ENCODE measurements at regions not wholly inside any gene's neighbourhood (a gene's known extent, or its start where the extent isn't known, plus 50 kb on each side); places are given as distances from the start of the nearest gene placed in this dataset.

- no peak overlapping the region for H3K27ac Mint-ChIP-seq
- POLR2A ChIA-PET = no interaction called here
- H3K4me1 Mint-ChIP-seq = peaks cover 0 to 1% (median 0%) of the 10 kb centered on the region in 3 donors
- no peaks in the 10 kb centered on the region for H3K36me3 Mint-ChIP-seq
- H3K27ac ChIP-seq (ENCODE audit: low read length) = no peak overlapping the region
- CTCF ChIA-PET = no interaction called here
- ATAC-seq (replicated peaks in 1 of 4) (no peak), DNase-seq (no peak)
- H3K4me3 Mint-ChIP-seq = no peak overlapping the region
- H3K4me3 ChIP-seq (ENCODE audit: control insufficient read depth in 1 of 2, extremely low read depth in 1 of 2, low read length in 1 of 2) = no peak overlapping the region
- H3K9me3 ChIP-seq = peaks cover 5% of the 10 kb centered on the region
- H3K9me3 Mint-ChIP-seq = peaks cover 11 to 15% (median 12%) of the 10 kb centered on the region in 3 donors
- H3K4me1 ChIP-seq (ENCODE audit: control insufficient read depth in 1 of 2, extremely low read depth in 1 of 2, insufficient read depth in 2 of 2, low read length in 2 of 2) = no peaks in the 10 kb centered on the region
- H3K27me3 Mint-ChIP-seq = no peaks in the 10 kb centered on the region
- 0% methylated on average over 1 of the region's 5 CpGs for WGBS (ENCODE audit: insufficient coverage)
- H3K36me3 ChIP-seq (ENCODE audit: control insufficient read depth in 2 of 2, extremely low read depth in 1 of 2, insufficient read depth in 1 of 2, low read length in 1 of 2) = no peaks in the 10 kb centered on the region
- no peaks in the 10 kb centered on the region for H3K27me3 ChIP-seq (replicated peaks in 1 of 2; ENCODE audit: control insufficient read depth in 2 of 2, extremely low read depth in 1 of 2, insufficient read depth in 2 of 2, low read length in 1 of 2)
Measured at GRCh38 chr5:111902436-111902835, 145.4 kb upstream of the NREP start.

- Histone ChIP-seq H3K4me3 (ENCODE audit: control insufficient read depth in 1 of 2, extremely low read depth in 1 of 2, low read length in 1 of 2) (no peak overlapping the region), H3K27ac (ENCODE audit: low read length) (no peak overlapping the region), H3K4me1 (ENCODE audit: control insufficient read depth in 1 of 2, extremely low read depth in 1 of 2, insufficient read depth in 2 of 2, low read length in 2 of 2) (no peaks in the 10 kb centered on the region), H3K9me3 (peaks cover 5% of the 10 kb centered on the region), H3K36me3 (ENCODE audit: control insufficient read depth in 2 of 2, extremely low read depth in 1 of 2, insufficient read depth in 1 of 2, low read length in 1 of 2) (no peaks in the 10 kb centered on the region), H3K27me3 (replicated peaks in 1 of 2; ENCODE audit: control insufficient read depth in 2 of 2, extremely low read depth in 1 of 2, insufficient read depth in 2 of 2, low read length in 1 of 2) (no peaks in the 10 kb centered on the region)
- ChIA-PET POLR2A (no interaction called here), CTCF (no interaction called here)
- H3K27ac Mint-ChIP-seq = no peak overlapping the region
- peaks cover 11 to 15% (median 12%) of the 10 kb centered on the region in 3 donors for H3K9me3 Mint-ChIP-seq
- no peaks in the 10 kb centered on the region for H3K36me3 Mint-ChIP-seq
- peaks cover 0 to 1% (median 0%) of the 10 kb centered on the region in 3 donors for H3K4me1 Mint-ChIP-seq
- H3K27me3 Mint-ChIP-seq = no peaks in the 10 kb centered on the region
- ATAC-seq (replicated peaks in 1 of 4) (no peak), DNase-seq (no peak)
- no CpG with 5 or more reads among the region's 2 CpGs for WGBS (ENCODE audit: insufficient coverage)
- no peak overlapping the region for H3K4me3 Mint-ChIP-seq
Measured at GRCh38 chr5:111901296-111901695, 144.3 kb upstream of the NREP start.

GRCh38 chr5:111892949-111893348 is 136.0 kb upstream of the NREP start:
- H3K27me3 ChIP-seq (replicated peaks in 1 of 2; ENCODE audit: control insufficient read depth in 2 of 2, extremely low read depth in 1 of 2, insufficient read depth in 2 of 2, low read length in 1 of 2) = no peaks in the 10 kb centered on the region
- H3K27ac ChIP-seq (ENCODE audit: low read length) = no peak overlapping the region
- DNase-seq (no peak), ATAC-seq (replicated peaks in 1 of 4) (no peak)
- POLR2A ChIA-PET = no interaction called here
- Mint-ChIP-seq H3K9me3 (peaks cover 10 to 17% (median 11%) of the 10 kb centered on the region in 3 donors), H3K36me3 (no peaks in the 10 kb centered on the region), H3K27me3 (no peaks in the 10 kb centered on the region), H3K4me3 (no peak overlapping the region), H3K4me1 (no peaks in the 10 kb centered on the region), H3K27ac (no peak overlapping the region)
- no peaks in the 10 kb centered on the region for H3K9me3 ChIP-seq
- H3K36me3 ChIP-seq (ENCODE audit: control insufficient read depth in 2 of 2, extremely low read depth in 1 of 2, insufficient read depth in 1 of 2, low read length in 1 of 2) = no peaks in the 10 kb centered on the region
- H3K4me3 ChIP-seq (ENCODE audit: control insufficient read depth in 1 of 2, extremely low read depth in 1 of 2, low read length in 1 of 2) = no peak overlapping the region
- WGBS (ENCODE audit: insufficient coverage) = 56% methylated on average over 1 of the region's 1 CpG
- CTCF ChIA-PET = no interaction called here
- no peaks in the 10 kb centered on the region for H3K4me1 ChIP-seq (ENCODE audit: control insufficient read depth in 1 of 2, extremely low read depth in 1 of 2, insufficient read depth in 2 of 2, low read length in 2 of 2)

- no peaks in the 10 kb centered on the region for H3K4me1 Mint-ChIP-seq
- H3K4me3 Mint-ChIP-seq = no peak overlapping the region
- H3K36me3 ChIP-seq (ENCODE audit: control insufficient read depth in 2 of 2, extremely low read depth in 1 of 2, insufficient read depth in 1 of 2, low read length in 1 of 2) = no peaks in the 10 kb centered on the region
- peaks cover 9 to 22% (median 10%) of the 10 kb centered on the region in 3 donors for H3K9me3 Mint-ChIP-seq
- no peak overlapping the region for H3K27ac Mint-ChIP-seq
- H3K36me3 Mint-ChIP-seq = no peaks in the 10 kb centered on the region
- no peak for ATAC-seq (replicated peaks in 1 of 4)
- no peak overlapping the region for H3K4me3 ChIP-seq (ENCODE audit: control insufficient read depth in 1 of 2, extremely low read depth in 1 of 2, low read length in 1 of 2)
- POLR2A ChIA-PET = no interaction called here
- H3K27me3 Mint-ChIP-seq = no peaks in the 10 kb centered on the region
- no CpG with 5 or more reads among the region's 2 CpGs for WGBS (ENCODE audit: insufficient coverage)
- H3K9me3 ChIP-seq = no peaks in the 10 kb centered on the region
- no peaks in the 10 kb centered on the region for H3K4me1 ChIP-seq (ENCODE audit: control insufficient read depth in 1 of 2, extremely low read depth in 1 of 2, insufficient read depth in 2 of 2, low read length in 2 of 2)
- H3K27me3 ChIP-seq (replicated peaks in 1 of 2; ENCODE audit: control insufficient read depth in 2 of 2, extremely low read depth in 1 of 2, insufficient read depth in 2 of 2, low read length in 1 of 2) = no peaks in the 10 kb centered on the region
- CTCF ChIA-PET = no interaction called here
- DNase-seq = no peak
- no peak overlapping the region for H3K27ac ChIP-seq (ENCODE audit: low read length)
Measured at GRCh38 chr5:111887706-111888105, 130.7 kb upstream of the NREP start.

- no peak for DNase-seq
- Histone ChIP-seq H3K36me3 (ENCODE audit: control insufficient read depth in 2 of 2, extremely low read depth in 1 of 2, insufficient read depth in 1 of 2, low read length in 1 of 2) (no peaks in the 10 kb centered on the region), H3K4me1 (ENCODE audit: control insufficient read depth in 1 of 2, extremely low read depth in 1 of 2, insufficient read depth in 2 of 2, low read length in 2 of 2) (no peaks in the 10 kb centered on the region), H3K9me3 (no peaks in the 10 kb centered on the region), H3K27me3 (replicated peaks in 1 of 2; ENCODE audit: control insufficient read depth in 2 of 2, extremely low read depth in 1 of 2, insufficient read depth in 2 of 2, low read length in 1 of 2) (no peaks in the 10 kb centered on the region), H3K27ac (ENCODE audit: low read length) (no peak overlapping the region), H3K4me3 (ENCODE audit: control insufficient read depth in 1 of 2, extremely low read depth in 1 of 2, low read length in 1 of 2) (no peak overlapping the region)
- Mint-ChIP-seq H3K4me1 (no peaks in the 10 kb centered on the region), H3K36me3 (no peaks in the 10 kb centered on the region), H3K27me3 (no peaks in the 10 kb centered on the region), H3K9me3 (no peaks in the 10 kb centered on the region), H3K4me3 (no peak overlapping the region), H3K27ac (no peak overlapping the region)
- ATAC-seq (replicated peaks in 1 of 4) = no peak
- 57% methylated on average over 1 of the region's 2 CpGs for WGBS (ENCODE audit: insufficient coverage)
- ChIA-PET CTCF (interaction anchor here in 1 of 2 donors (0.5 kb wide), 1 partner anchor 23 kb away, joined by 4 read pairs; no protein-coding TSS in a partner anchor), POLR2A (no interaction called here)
Measured at GRCh38 chr5:111869681-111870080, 112.7 kb upstream of the NREP start.

GRCh38 chr5:111865356-111865755 is 108.4 kb upstream of the NREP start:
- no peaks in the 10 kb centered on the region for H3K4me1 ChIP-seq (ENCODE audit: control insufficient read depth in 1 of 2, extremely low read depth in 1 of 2, insufficient read depth in 2 of 2, low read length in 2 of 2)
- H3K27ac ChIP-seq (ENCODE audit: low read length) = no peak overlapping the region
- peaks cover 0 to 5% (median 0%) of the 10 kb centered on the region in 3 donors for H3K9me3 Mint-ChIP-seq
- H3K36me3 ChIP-seq (ENCODE audit: control insufficient read depth in 2 of 2, extremely low read depth in 1 of 2, insufficient read depth in 1 of 2, low read length in 1 of 2) = no peaks in the 10 kb centered on the region
- no CpG with 5 or more reads among the region's 3 CpGs for WGBS (ENCODE audit: insufficient coverage)
- ChIA-PET POLR2A (no interaction called here), CTCF (no interaction called here)
- no peak overlapping the region for H3K4me3 ChIP-seq (ENCODE audit: control insufficient read depth in 1 of 2, extremely low read depth in 1 of 2, low read length in 1 of 2)
- no peaks in the 10 kb centered on the region for H3K9me3 ChIP-seq
- H3K4me1 Mint-ChIP-seq = no peaks in the 10 kb centered on the region
- DNase-seq (no peak), ATAC-seq (replicated peaks in 1 of 4) (no peak)
- H3K36me3 Mint-ChIP-seq = no peaks in the 10 kb centered on the region
- no peak overlapping the region for H3K4me3 Mint-ChIP-seq
- peaks cover 0 to 2% of the 10 kb centered on the region in 2 experiments for H3K27me3 ChIP-seq (replicated peaks in 1 of 2; ENCODE audit: control insufficient read depth in 2 of 2, extremely low read depth in 1 of 2, insufficient read depth in 2 of 2, low read length in 1 of 2)
- peaks cover 0 to 3% of the 10 kb centered on the region in 2 donors for H3K27me3 Mint-ChIP-seq
- H3K27ac Mint-ChIP-seq = no peak overlapping the region

- CTCF ChIA-PET = no interaction called here
- POLR2A ChIA-PET = interaction anchor here in 1 of 2 donors (1.1 kb wide), 1 partner anchor 8 kb away, joined by 4 read pairs; no protein-coding TSS in a partner anchor
- ATAC-seq (replicated peaks in 1 of 4) = no peak
Measured at GRCh38 chr5:111863801-111864200, 106.8 kb upstream of the NREP start.

More at GRCh38 chr5:111863801-111864200, 106.8 kb upstream of the NREP start:
- H3K36me3 Mint-ChIP-seq = no peaks in the 10 kb centered on the region
- peaks cover 0 to 10% of the 10 kb centered on the region in 2 donors for H3K27me3 Mint-ChIP-seq
- no peaks in the 10 kb centered on the region for H3K4me1 ChIP-seq (ENCODE audit: control insufficient read depth in 1 of 2, extremely low read depth in 1 of 2, insufficient read depth in 2 of 2, low read length in 2 of 2)
- peaks cover 0 to 2% of the 10 kb centered on the region in 2 experiments for H3K27me3 ChIP-seq (replicated peaks in 1 of 2; ENCODE audit: control insufficient read depth in 2 of 2, extremely low read depth in 1 of 2, insufficient read depth in 2 of 2, low read length in 1 of 2)
- no peaks in the 10 kb centered on the region for H3K9me3 ChIP-seq
- no peaks in the 10 kb centered on the region for H3K36me3 ChIP-seq (ENCODE audit: control insufficient read depth in 2 of 2, extremely low read depth in 1 of 2, insufficient read depth in 1 of 2, low read length in 1 of 2)
- no peak overlapping the region for H3K4me3 Mint-ChIP-seq
- no peak overlapping the region for H3K27ac Mint-ChIP-seq
- H3K27ac ChIP-seq (ENCODE audit: low read length) = no peak overlapping the region
- peaks cover 0 to 5% (median 0%) of the 10 kb centered on the region in 3 donors for H3K9me3 Mint-ChIP-seq
- DNase-seq = no peak
- WGBS (ENCODE audit: insufficient coverage) = no CpG with 5 or more reads among the region's 1 CpG
- H3K4me1 Mint-ChIP-seq = no peaks in the 10 kb centered on the region
- no peak overlapping the region for H3K4me3 ChIP-seq (ENCODE audit: control insufficient read depth in 1 of 2, extremely low read depth in 1 of 2, low read length in 1 of 2)

Data from T-cell (primary cell).